ENCODE measurements at regions not wholly inside any gene's neighbourhood (a gene's known extent, or its start where the extent isn't known, plus 50 kb on each side); places are given as distances from the start of the nearest gene placed in this dataset.
"Not testable (repeated sequence)": the region's sequence is repeated elsewhere in the genome, so short reads cannot be mapped to it uniquely, and the experiment has no call there.

DNA sequence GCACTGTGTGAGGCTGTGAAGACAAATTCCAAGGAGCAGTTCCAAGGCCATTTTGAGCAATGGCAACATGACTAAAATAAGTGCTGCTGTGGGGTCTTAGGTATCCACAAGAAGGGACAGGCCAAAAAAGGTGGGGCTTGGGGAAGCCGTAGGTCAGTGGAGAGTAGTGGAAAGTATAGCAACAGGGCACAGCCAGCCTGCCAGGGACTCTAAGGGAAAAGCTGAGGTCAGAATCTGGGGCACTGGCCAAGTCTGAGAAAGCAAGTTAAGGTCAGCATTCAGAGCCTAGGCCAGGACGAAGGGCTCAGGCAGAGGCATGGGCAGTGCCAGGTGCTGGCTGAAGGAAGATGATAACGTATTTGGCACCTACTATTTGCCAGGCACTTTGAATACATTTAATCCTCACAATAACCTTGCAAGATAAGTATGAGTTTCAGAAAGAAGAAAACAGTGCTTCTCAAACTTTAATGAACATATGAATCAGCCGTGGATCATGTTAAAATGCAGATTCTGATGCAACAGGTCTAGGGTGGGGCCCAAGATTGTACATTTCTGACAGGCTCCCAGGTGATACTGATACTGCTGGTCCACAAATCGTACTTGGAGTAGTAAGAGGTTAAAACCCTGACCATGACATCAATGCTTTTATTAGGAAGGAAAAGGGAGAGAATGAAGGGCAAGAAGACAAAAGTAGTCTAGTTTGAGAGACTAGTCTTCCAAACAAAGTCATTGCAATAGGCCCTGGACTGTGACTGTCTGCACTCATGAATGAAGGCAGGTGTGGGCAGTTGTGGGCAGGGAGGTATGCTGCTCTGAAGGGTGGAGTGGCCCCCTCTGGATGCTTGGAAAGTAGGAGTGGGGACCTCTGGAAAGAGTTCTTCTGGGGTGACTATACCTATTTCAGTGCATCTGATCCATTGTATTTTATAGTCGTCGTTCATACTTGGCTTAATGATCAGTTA lies 106.3 kb upstream of the ANKRD28 start:
- DNase-seq, result no peak

DNA sequence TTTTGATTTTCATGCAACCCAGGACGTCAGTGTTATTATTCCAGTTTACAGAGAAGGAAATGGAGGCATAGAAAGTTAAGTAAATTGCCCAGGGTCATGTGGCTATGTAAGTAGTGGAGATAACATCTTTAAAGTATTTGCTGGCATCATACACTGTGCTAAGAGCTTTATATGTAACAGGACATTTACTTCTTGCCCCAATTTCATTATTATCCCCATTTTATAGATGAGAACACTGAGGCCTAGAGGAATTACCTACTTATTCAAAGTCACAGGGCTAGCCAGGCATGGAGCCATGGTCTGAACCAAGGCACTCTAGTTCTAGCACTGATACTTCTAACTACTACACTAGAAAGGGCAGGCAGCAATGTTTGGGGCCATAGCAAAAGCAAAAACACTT lies 107.3 kb upstream of the ANKRD28 start:
- no peak for DNase-seq

DNA sequence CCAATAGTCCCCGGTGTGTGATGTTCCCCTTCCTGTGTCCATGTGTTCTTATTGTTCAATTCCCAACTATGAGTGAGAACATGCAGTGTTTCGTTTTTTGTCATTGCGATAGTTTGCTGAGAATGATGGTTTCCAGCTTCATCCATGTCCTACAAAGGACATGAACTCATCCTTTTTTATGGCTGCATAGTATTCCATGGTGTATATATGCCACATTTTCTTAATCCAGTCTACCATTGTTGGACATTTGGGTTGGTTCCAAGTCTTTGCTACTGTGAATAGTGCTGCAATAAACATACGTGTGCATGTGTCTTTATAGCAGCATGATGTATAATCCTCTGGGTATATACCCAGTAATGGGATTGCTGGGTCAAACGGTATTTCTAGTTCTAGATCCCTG lies 109.6 kb upstream of the ANKRD28 start:
- DNase-seq, result not testable (repeated sequence)

DNA sequence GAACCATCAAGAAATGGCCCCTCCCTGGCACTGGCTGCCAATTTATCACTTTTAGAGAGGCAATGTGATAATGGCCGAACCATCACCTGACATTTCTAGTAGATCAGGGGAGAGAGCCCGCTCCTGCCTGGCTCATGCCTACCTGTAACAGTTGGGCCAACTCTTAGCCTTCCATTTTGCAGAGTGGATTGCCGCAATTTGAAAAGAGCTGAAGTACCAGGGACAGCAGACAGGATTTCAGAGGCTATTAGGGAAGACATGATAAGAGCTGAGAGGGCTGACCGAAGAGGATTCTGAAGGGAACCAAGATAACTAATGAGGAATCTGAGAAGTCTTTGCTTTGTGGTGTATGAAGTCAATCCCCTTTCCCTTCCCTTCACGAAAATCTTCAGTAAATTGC lies 121.2 kb upstream of the ANKRD28 start:
- DNase-seq, result no peak

DNA sequence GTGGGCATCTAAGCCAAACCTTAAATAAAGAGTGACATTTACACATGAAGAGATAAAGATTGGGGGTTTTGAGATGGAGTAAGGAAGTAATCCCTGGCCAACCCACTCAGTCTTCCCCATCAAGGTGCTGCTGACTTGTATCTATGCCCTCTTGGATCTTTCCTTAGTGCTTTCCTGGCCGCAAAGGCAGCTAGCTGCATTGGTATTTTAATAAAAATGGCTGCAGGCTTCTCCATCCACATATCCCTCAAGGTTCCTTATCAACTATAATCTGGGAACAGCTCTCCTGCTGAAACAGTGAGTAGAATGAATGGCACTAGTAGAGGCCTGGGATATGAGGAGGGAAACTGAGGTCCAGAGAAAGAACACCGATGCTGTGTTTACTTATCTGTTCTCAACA lies 122.2 kb upstream of the ANKRD28 start:
- DNase-seq, result no peak

DNA sequence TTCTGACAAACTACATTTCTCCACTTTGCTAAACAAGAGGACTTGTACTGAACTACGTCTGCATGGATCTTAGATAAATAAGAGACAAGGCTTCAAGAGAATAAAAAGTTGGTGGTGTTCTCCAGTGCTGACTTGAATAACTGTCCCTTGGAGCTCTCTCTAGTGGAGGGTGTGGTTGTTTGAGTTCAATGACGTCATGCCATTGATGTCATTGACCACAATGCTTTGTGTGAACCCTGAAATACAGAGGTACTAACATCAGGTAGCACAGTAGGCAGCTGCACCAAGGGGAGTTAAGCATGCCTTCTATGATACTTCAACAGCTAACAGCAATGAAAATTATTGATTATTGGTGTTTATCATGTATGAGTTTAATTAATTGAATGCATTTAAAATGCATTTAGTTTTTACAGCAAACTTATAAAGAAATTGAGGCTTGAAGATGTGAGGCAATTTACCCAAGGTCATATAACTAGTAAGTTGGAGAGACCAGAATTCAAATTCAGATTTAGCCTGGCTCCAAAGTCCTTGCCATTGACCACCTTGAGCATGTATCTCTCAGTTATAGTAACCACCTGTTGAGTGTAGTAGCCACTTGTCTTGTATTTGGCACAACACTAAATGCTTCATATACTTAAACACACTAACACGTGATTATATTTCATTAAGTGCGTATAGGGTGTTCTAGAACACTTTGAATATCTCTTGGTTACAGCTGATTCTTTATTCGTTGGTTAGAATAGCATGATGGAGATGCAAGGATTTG lies 126.0 kb upstream of the ANKRD28 start:
- DNase-seq, result no peak

DNA sequence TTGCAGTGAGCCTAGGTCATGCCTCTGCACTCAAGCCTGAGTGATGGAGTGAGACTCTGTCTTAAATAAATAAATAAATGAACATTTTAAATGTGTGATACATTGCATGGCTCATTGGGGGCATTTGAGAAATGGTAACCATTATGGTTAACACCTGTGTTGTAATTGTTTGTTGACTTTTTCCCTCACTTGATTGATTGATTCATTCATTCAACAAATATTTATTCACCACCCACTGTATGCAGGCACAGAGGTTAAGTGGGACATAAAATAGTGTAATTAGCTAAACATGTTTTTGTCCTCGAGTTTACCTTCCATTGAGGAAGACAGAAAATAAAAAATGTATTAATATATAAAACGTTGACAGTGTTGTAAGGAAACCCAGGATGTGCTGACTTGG lies 127.1 kb upstream of the ANKRD28 start:
- no peak for DNase-seq

DNA sequence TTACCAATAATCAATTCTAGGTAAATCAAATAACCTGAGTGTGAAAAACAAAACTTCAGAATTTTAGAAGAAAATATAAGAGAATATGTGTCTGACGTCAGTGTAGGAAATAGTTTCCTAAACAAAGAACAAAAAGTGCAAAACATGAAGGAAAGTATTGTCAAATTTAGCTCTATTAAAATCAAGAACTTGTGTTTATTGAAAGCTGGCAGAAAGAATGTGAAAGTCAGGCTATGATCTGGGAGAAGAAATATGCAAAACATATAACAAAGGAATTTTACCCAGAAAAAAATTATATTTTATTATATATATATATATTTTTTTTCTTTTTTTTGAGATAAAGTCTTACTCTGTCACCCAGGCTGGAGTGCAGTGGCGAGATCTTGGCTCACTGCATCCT lies 129.1 kb upstream of the ANKRD28 start:
- no peak for DNase-seq

DNA sequence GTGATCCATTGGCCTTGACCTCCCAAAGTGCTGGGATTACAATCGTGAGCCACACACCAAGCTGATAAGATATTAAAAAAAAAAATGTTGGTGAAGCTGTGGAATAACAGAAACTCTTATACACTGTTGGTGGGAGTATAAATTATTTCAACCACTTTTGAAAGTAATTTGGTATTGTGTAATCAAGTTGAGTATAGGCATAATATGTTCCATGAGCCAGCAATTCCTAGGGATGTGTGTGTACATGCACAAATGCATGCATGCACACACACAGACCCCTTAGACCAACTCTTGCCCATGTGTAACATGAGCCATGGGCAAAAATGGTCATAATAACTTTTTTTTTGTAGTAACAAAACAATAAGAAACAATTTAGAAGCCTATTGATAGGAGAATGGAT lies 130.2 kb upstream of the ANKRD28 start:
- no peak for DNase-seq

DNA sequence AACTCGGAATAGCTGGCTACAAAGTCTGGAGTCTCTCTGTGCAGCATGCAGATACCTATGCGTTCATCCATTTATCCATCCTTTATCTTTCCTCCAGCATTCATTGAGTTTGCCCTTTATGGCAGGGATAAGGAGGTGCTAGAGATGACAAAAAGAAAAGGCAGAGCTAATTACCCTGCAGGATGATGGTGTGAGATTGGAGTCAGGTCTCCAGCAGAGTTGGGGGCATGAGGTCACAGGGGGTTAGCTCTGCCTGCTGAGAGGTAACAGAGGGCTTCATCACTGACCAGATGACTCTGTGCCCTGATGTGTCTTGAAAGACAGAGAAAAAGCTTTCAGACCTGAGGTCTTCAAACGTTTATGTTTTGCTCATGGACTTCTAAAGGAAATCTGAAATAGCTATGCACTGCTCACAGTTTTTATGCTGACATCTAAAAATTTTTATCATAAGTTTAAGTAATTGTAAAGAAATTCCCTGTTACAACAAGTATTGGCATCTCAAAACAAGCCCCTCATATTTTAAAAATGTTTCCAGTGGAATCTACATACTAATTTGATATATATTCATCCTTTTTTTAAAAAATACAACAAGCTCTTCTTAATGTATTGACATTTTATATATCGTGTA lies 132.3 kb upstream of the ANKRD28 start:
- DNase-seq, result no peak

DNA sequence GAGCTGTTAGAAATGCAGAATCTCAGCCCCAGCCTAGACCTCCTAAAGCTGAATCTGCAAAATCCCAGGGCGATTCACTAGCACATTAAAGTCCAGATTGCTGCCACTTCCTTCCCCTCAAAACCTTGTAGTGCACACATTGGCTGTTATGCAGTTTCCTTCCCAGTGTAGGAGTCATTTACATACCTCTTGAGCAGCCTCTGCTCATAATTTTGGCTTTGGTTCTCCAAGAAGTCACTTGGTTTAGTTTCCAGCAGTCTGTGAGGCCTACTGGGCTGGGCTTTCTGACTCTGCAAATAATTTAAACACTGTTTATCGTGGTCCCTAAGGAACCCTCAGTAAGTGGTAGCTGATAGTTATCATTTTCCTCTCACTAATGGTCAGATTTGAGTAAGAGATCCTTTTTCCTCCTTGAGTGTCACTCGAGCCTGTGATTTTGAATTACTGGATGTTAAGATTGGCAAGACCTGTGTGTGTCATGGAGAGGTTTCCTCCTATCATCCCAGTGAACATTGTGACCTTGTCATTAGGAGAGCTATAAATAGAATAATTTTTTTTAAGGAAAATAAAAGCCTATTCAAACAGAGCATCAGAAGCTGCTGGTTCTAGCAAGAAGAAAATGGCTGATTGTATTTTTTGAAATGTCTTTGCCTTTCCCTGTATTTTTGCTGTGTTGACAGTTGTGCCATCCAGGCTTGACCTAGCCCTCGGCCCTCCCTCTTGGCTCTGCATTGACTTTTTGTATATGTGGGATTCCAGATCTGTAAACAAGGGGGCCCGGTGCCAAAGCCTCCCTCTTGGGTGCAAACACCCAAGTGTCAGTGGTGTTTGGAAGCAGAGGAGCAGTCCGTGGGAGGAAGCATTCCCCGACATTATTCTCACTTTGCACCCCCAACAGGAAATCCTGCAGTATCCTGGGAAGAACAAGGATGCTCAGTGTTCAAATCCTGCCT lies 134.8 kb upstream of the ANKRD28 start:
- DNase-seq, result no peak

DNA sequence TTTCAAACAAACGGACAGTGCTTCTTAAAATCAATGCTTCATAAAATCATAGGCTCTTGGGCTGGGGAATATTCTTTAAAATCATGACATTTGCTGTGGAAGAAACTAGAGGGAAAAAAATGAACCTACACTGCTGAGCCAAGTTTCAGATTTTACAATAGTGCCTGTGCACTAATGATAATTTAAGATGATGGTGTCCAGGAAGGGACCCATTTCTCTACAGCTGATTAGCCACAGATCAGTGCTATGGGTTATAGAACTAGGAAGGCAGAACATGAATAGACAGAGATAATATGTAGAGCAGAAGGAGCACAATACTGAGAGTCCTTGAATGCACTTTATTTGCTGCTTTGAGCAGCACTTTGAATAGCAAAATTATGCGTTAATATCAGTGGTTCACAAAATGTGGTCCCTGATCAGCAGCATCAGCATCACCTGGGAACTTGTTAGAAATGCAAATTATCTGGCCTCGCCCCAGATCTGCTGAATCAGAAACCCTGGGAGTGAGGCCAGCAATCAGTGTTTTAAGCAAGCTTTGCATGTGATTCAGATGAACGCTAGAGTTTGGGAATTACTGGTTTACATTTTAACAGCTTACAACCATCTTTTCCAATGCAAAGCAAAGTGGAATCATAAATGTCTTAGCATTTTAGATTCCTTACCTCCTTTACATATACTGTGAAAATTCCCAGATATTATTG lies 135.8 kb upstream of the ANKRD28 start:
- DNase-seq, result no peak

DNA sequence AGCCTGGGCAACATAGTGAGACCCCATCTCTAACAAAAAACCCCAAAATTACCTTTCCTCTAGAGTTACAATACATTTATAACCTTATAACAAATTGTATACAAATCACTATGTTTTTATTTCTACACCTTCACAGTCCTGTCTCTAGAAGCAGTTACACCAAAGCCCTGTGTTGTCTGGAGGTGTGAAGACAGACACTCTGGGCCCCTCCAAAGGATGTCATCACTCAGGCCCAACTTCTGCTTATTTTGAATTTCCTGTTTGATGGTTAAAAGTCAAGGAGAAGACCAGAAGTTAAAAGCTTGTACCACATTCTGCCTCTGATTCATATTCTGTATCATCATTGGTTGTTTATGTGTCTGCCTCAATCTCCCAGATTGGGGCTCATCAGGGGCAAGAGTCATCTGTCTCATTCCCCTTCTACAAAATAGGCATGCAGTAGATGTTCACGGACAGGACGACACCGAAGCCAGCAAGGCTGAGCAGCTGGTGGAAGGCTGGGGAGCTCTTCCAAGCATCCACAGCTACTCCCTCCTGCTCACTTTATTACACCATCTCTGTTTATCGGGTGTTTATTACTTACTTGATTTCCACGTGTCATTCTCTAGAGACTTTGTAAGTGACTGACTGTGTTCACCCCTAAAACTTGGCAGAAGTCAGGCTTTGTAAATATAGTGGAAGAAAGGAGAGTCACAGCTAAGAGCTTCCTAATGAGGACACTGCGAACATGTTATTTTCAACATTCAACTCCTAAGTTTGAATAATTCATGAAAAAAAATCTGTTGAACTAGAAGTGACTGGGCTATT lies 136.8 kb upstream of the ANKRD28 start:
- DNase-seq, result no peak

DNA sequence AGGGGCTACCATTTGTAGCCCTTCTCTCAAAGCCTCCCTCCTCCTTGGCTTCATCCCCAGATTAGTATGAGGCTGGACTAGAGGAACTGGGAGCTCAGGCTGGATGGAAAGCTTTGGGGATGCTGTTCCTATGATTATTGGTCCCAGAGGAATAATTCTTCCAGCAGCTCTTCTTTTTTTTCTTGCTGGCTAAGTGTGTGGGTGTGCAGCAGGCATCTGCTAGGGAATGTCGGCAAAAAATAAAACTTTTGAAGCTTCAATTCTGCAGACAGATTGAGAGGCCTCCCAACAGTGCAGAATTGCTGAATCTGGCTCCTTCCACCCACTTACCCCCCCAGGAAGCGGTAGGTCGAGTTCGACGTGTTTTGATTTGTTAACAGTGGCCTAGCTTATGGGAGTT lies 138.5 kb upstream of the ANKRD28 start:
- DNase-seq, result no peak

DNA sequence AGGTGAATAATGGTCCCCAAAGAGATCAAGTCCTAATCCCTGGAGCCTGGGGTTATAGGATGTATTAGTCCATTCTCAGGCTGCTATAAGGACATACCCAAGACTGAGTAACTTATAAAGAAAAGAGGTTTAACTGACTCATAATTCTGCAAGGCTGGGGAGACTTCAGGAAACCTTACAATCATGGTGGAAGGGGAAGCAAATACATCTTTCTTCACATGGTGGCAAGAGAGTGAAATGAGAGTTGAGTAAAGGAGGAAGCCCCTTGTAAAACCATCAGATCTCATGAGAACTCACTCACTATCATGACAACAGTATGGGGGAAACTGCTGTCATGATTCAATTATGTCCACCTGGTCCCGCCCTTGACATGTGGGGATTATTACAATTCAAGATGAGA lies 142.9 kb upstream of the ANKRD28 start:
- DNase-seq, result no peak

DNA sequence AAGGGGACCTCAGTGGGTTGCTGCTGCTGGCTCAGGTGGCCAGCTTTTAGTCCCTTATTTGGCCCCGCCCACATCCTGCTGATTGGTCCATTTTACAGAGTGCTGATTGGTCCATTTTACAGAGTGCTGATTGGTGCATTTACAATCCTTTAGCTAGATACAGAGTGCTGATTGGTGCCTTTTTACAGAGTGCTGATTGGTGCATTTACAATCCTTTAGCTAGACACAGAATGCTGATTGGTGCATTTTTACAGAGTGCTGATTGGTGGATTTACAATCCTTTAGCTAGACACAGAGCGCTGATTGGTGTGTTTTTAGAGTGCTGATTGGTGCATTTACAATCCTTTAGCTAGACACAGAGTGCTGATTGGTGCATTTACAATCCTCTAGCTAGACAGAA lies 143.7 kb upstream of the ANKRD28 start:
- DNase-seq, result not testable (repeated sequence)

DNA sequence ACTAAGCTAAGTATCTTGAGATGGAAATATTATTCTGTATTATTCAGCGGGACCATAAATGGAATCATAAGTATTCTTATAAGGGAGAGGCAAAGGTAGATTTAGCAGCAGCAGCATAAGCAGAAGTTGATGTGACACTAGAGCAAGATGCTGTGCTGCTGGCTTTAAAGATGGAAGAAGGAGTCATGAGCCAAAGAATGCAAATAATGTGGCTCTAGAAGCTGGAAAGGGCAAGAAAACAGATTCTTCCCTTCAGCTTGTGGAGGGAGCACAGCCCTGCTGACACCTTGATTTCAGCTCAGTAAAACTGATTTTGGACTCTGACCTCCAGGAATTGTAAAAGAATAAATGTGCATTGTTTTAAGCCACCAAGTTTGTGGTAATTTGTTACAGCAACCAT lies 144.2 kb upstream of the ANKRD28 start:
- no peak for DNase-seq

DNA sequence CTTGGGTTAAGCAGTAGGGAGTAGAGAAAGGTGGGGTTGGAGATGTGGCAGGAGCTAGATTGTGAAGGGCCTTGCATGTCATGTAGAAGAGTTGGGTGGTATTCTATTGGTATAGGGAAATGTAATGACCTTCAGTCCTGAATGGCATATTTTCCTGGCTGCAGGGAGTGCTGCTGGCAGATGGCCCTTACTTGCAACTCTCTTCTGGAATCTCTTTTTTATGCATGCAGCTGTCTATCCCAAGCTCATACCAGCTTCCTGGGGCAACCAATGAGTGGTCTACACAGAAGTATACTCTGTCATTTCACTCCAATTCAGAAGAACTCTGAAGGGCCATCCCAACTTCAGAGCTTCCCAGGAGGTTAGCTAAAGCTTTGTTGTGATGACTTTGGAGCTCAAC lies 144.7 kb upstream of the ANKRD28 start:
- DNase-seq, result no peak

DNA sequence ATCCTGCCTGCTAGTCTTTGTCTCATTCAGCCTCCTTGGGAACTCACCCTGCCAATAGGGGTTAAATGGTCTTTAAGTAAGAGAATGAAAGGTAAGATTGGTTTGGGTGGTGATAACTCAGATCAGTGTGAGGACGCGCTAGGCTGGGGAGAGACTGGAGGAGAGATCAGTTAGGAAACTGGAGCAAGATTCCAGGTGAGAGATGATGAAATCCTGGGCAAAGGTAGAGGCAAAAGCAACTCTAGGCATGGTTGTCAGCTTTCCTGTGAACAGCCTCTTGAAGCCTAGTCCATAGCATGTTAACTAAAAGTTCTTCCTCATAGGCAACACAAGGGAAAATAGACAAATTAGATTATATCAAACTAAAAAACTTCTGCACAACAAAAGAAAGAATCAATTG lies 145.2 kb upstream of the ANKRD28 start:
- DNase-seq, result no peak

DNA sequence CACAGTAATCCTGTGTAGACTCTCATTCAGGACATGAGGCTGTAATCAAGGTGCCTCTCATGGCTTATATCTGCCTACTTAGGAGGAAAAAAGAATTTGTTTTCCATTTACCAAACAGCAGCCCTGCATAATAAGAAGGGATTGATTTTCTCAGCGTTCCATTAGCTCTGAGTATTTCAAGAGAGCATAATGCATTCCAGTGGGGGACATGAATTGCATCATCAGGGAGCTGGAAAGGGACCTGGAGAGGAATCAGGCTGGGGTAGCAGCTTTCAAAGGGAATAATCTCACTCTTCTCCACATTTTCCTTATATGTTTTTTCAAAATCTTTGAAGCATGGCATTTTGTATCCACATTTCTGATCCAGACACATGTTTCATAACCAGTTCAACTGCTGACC lies 150.6 kb upstream of the ANKRD28 start:
- DNase-seq, result no peak
